A549 (cell line): ENCODE measurements at regions not wholly inside any gene's neighbourhood (a gene's known extent, or its start where the extent isn't known, plus 50 kb on each side); places are given as distances from the start of the nearest gene placed in this dataset.

Experiments used
- ATAC-seq, 2 experiments: fragments of 200-7000 bp in 1 of 2; fragments of >200 bp in 1 of 2; cut with Nextera tagmentation in 1 of 2; cut with Tn5 transposase in 1 of 2; 3 replicates each; pipeline versions ENCODE4 v1.8.0 to v1.9.1; 2018 to 2020; ENCODE audit warnings: mild to moderate bottlenecking in 1 of 2, moderate library complexity in 1 of 2
- CTCF ChIA-PET: fragments of 300-600 bp; sonication (Branson Sonifier 250); formaldehyde crosslinking; extraction: SDS; loops from one replicate; lab custom pipeline; 2021; ENCODE audit warnings: antibody characterized with exemption, inconsistent platforms; lab: Yijun Ruan, JAX
- POLR2A ChIA-PET: fragments of 350-600 bp; formaldehyde crosslinking; extraction: SDS; loops from one replicate; lab custom pipeline; 2021; ENCODE audit warnings: antibody characterized with exemption, inconsistent platforms; lab: Yijun Ruan, JAX
- DNase-seq, 2 experiments: peaks; one replicate each; pipeline versions ENCODE4 v3.0.0 to v3.0.0-alpha.2; 2011 to 2016; ENCODE audit warnings: low read depth in 1 of 2, low spot score in 1 of 2
- FAIRE-seq: peaks from 2 replicates; lab custom pipeline; 2011; peaks lifted over from hg19 to GRCh38; lab: Jason Lieb, UNC
- H3K27ac ChIP-seq, 2 experiments: fragments of >200 bp; sonication (Bioruptor Twin); formaldehyde crosslinking; 3 replicates each; pipeline ENCODE4 v1.5.1; 2016 to 2017
- H3K4me1 ChIP-seq: fragments of >200 bp; sonication (Bioruptor Twin); formaldehyde crosslinking; 3 replicates; pipeline ENCODE4 v1.6.1; 2016
- H3K4me2 ChIP-seq: fragments of >200 bp; sonication (Bioruptor Twin); formaldehyde crosslinking; 3 replicates; pipeline ENCODE4 v1.6.1; 2016
- H3K4me3 ChIP-seq: fragments of >200 bp; sonication (Bioruptor Twin); formaldehyde crosslinking; 3 replicates; pipeline ENCODE4 v1.5.1; 2016
- H3K9me3 ChIP-seq: fragments of >200 bp; sonication (Bioruptor Twin); formaldehyde crosslinking; 3 replicates; pipeline ENCODE4 v1.6.1; 2016
- CHD2 ChIP-seq: fragments of 150-350 bp; IDR thresholded peaks from 2 replicates; pipeline ENCODE4 v1.6.1; 2014; ENCODE audit warnings: low read length; ENCODE audit not compliant: partially characterized antibody
- CHD4 ChIP-seq: fragments of 200-600 bp; sonication (generic); IDR thresholded peaks from 2 replicates; pipeline ENCODE4 v1.6.1; 2016; ENCODE audit warnings: antibody characterized with exemption, mild to moderate bottlenecking, borderline replicate concordance
- EHMT2 ChIP-seq: fragments of 200-600 bp; sonication (generic); IDR thresholded peaks from 2 replicates; pipeline ENCODE4 v1.6.1; 2016; ENCODE audit warnings: antibody characterized with exemption, low read depth, mild to moderate bottlenecking, moderate library complexity
- EP300 ChIP-seq, 2 experiments: fragments of >200 bp; sonication (Bioruptor Twin); formaldehyde crosslinking; IDR thresholded peaks; 2 replicates in 1 of 2; 3 replicates in 1 of 2; pipeline ENCODE4 v1.6.1; 2016 to 2017
- ESRRA ChIP-seq: fragments of 150-350 bp; IDR thresholded peaks from 2 replicates; pipeline ENCODE4 v1.6.1; 2014; ENCODE audit warnings: mild to moderate bottlenecking, low read length, borderline replicate concordance
- FOSB ChIP-seq: fragments of 250-450 bp; sonication (Bioruptor Pico); IDR thresholded peaks from 2 replicates; pipeline ENCODE4 v1.5.0; 2020; ENCODE audit warnings: mild to moderate bottlenecking, moderate library complexity
- HEYL ChIP-seq: fragments of 250-450 bp; sonication (Bioruptor Pico); IDR thresholded peaks from 2 replicates; pipeline ENCODE4 v1.8.0; 2021; ENCODE audit warnings: mild to moderate bottlenecking, moderate library complexity
- JUNB ChIP-seq: fragments of >200 bp; sonication (Bioruptor Twin); formaldehyde crosslinking; IDR thresholded peaks from 2 replicates; pipeline ENCODE4 v1.6.1; 2016
- KDM1A ChIP-seq: fragments of 200-600 bp; sonication (generic); IDR thresholded peaks from 2 replicates; pipeline ENCODE4 v1.6.1; 2016; ENCODE audit warnings: low read depth, mild to moderate bottlenecking
- MAFK ChIP-seq: fragments of 450-650 bp; IDR thresholded peaks from 2 replicates; pipeline ENCODE4 v1.6.1; 2014; ENCODE audit not compliant: partially characterized antibody
- PHF8 ChIP-seq: fragments of 200-600 bp; sonication (generic); IDR thresholded peaks from 2 replicates; pipeline ENCODE4 v1.6.1; 2016; ENCODE audit warnings: low read depth, mild to moderate bottlenecking, antibody characterized with exemption, moderate library complexity, borderline replicate concordance
- RAD21 ChIP-seq, 2 experiments: fragments of >200 bp in 1 of 2; sonication (Bioruptor Twin) in 1 of 2; formaldehyde crosslinking in 1 of 2; IDR thresholded peaks in 1 of 2; conservative IDR thresholded peaks in 1 of 2; 2 replicates in 1 of 2; 3 replicates in 1 of 2; pipeline ENCODE4 v1.6.1; 2012 to 2018; ENCODE audit warnings: inconsistent platforms in 1 of 2
- RARB ChIP-seq: fragments of 250-450 bp; sonication (Bioruptor Pico); IDR thresholded peaks from 2 replicates; pipeline ENCODE4 v1.8.0; 2021; ENCODE audit warnings: mild to moderate bottlenecking, moderate library complexity
- RCOR1 ChIP-seq: fragments of 150-350 bp; IDR thresholded peaks from 2 replicates; pipeline ENCODE4 v1.6.1; 2014; ENCODE audit warnings: antibody characterized with exemption, low read length, low read depth
- RFX5 ChIP-seq: fragments of 450-650 bp; IDR thresholded peaks from 2 replicates; pipeline ENCODE4 v1.7.1; 2014; ENCODE audit warnings: antibody characterized with exemption, mild to moderate bottlenecking, moderate library complexity
- RNF2 ChIP-seq: fragments of 200-600 bp; sonication (generic); IDR thresholded peaks from 2 replicates; pipeline ENCODE4 v1.6.1; 2016; ENCODE audit warnings: low read depth, mild to moderate bottlenecking, antibody characterized with exemption, moderate library complexity, borderline replicate concordance
- SMC3 ChIP-seq: fragments of >200 bp; sonication (Bioruptor Twin); formaldehyde crosslinking; IDR thresholded peaks from 3 replicates; pipeline ENCODE4 v1.6.1; 2018; ENCODE audit warnings: inconsistent platforms
- ZFP36 ChIP-seq: fragments of 450-650 bp; IDR thresholded peaks from 2 replicates; pipeline ENCODE4 v1.6.1; 2014; ENCODE audit warnings: borderline replicate concordance; ENCODE audit not compliant: partially characterized antibody
- ZNF302 ChIP-seq: fragments of 250-450 bp; sonication (Bioruptor Pico); IDR thresholded peaks from 2 replicates; pipeline ENCODE4 v1.9.0; 2021; ENCODE audit warnings: inconsistent platforms, mild to moderate bottlenecking, moderate library complexity
- ZSCAN20 ChIP-seq: fragments of 250-450 bp; sonication (Bioruptor Pico); IDR thresholded peaks from 2 replicates; pipeline ENCODE4 v1.8.0; 2022; ENCODE audit warnings: mild to moderate bottlenecking, moderate library complexity
- WGBS: methylation state at CpG from one replicate; pipeline ENCODE4 v1.1.6; 2017; ENCODE audit errors: missing lambda C conversion rate; 5-methylcytosine and 5-hydroxymethylcytosine counted together
- TF ChIP-seq, protein P1 (sequence below): IDR thresholded peaks from 2 replicates; pipeline ENCODE4 v1.6.1; 2012
- TF ChIP-seq, protein P2 (sequence below): fragments of 250-450 bp; sonication (Bioruptor Pico); IDR thresholded peaks from 2 replicates; pipeline ENCODE4 v1.5.0; 2020; ENCODE audit warnings: low read depth, mild to moderate bottlenecking, moderate library complexity
- TF ChIP-seq, protein P3 (sequence below): IDR thresholded peaks from 2 replicates; pipeline ENCODE4 v1.6.1; 2012
- TF ChIP-seq, protein P4 (sequence below): fragments of >200 bp; sonication (Bioruptor Twin); formaldehyde crosslinking; IDR thresholded peaks from 3 replicates; pipeline ENCODE4 v1.5.1; 2016
- TF ChIP-seq, protein P5 (sequence below): fragments of 200-600 bp; sonication (generic); IDR thresholded peaks from 2 replicates; pipeline ENCODE4 v1.6.1; 2016; ENCODE audit warnings: antibody characterized with exemption, mild to moderate bottlenecking, moderate library complexity

DNA sequence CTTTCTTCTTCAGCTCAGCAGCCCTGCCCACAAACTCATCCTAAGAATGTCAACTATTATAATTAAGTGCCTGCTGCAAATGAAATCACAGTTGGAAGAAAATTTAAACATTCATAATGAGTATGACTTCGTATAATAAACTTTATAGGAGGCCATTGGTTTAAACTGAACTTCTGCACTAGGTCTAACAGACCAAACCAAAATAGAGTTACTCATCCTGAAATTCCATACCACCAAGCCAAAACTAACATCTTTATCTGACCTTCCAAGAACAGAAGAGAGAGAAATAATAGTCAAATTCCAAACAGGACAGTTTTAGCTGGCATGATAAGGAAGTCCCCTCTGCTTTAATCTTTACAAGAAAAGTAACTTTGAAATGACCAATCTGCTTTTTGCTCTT is 472.4 kb upstream of the PRMT6 start:
- no peak overlapping the region for H3K4me2 ChIP-seq
- POLR2A ChIA-PET = no interaction called here

DNA sequence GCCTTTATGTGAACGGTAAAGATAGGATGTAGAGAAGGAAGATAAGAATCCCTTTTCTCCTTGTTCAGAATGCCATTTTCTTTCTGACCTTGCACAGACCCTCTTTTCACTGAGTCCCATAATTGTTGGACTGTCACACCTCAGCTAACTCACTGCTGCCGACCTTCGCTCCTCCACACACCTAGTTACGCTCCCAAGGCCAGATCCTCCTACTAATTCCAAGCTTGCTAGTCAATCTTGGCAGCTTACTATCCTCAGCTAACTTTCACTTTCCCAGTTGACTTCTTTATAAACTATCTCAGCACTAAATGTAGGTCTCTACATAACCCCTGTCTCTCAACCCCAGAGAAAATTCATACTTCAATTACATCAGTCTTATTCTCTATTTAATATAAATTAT is 471.8 kb upstream of the PRMT6 start:
- no peak for TF ChIP-seq ZNF302
- TF ChIP-seq CHD2 = no peak
- TF ChIP-seq SMC3 = no peak
- no peak for TF ChIP-seq CHD4
- TF ChIP-seq ESRRA = no peak
- WGBS = under 1% methylated on average over 4 of the region's 4 CpGs
- ChIA-PET POLR2A (no interaction called here), CTCF (no interaction called here)
- Histone ChIP-seq H3K27ac (no peak overlapping the region), H3K4me2 (no peak overlapping the region), H3K4me3 (no peak overlapping the region), H3K9me3 (no peaks in the 10 kb centered on the region), H3K4me1 (no peaks in the 10 kb centered on the region)
- FAIRE-seq = no peak
- DNase-seq = no peak
- no peak for ATAC-seq

More for the DNA sequence above, 472.4 kb upstream of the PRMT6 start:
- no peaks in the 10 kb centered on the region for H3K9me3 ChIP-seq
- CTCF ChIA-PET = no interaction called here
- WGBS = 17% methylated on average over 1 of the region's 1 CpG
- FAIRE-seq (no peak), DNase-seq (no peak), ATAC-seq (no peak)
- no peak for TF ChIP-seq RFX5
- TF ChIP-seq, protein P1, sequence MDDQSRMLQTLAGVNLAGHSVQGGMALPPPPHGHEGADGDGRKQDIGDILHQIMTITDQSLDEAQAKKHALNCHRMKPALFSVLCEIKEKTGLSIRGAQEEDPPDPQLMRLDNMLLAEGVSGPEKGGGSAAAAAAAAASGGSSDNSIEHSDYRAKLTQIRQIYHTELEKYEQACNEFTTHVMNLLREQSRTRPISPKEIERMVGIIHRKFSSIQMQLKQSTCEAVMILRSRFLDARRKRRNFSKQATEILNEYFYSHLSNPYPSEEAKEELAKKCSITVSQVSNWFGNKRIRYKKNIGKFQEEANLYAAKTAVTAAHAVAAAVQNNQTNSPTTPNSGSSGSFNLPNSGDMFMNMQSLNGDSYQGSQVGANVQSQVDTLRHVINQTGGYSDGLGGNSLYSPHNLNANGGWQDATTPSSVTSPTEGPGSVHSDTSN = no peak
- TF ChIP-seq RARB (CRISPR knock-in tag) = no peak
- TF ChIP-seq, protein P2, sequence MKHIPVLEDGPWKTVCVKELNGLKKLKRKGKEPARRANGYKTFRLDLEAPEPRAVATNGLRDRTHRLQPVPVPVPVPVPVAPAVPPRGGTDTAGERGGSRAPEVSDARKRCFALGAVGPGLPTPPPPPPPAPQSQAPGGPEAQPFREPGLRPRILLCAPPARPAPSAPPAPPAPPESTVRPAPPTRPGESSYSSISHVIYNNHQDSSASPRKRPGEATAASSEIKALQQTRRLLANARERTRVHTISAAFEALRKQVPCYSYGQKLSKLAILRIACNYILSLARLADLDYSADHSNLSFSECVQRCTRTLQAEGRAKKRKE = no peak
- no peak for TF ChIP-seq ZFP36
- TF ChIP-seq RNF2 = no peak
- TF ChIP-seq, protein P3, sequence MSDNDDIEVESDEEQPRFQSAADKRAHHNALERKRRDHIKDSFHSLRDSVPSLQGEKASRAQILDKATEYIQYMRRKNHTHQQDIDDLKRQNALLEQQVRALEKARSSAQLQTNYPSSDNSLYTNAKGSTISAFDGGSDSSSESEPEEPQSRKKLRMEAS = no peak
- no peak overlapping the region for H3K27ac ChIP-seq
- H3K4me3 ChIP-seq = no peak overlapping the region
- H3K4me1 ChIP-seq = no peaks in the 10 kb centered on the region

DNA sequence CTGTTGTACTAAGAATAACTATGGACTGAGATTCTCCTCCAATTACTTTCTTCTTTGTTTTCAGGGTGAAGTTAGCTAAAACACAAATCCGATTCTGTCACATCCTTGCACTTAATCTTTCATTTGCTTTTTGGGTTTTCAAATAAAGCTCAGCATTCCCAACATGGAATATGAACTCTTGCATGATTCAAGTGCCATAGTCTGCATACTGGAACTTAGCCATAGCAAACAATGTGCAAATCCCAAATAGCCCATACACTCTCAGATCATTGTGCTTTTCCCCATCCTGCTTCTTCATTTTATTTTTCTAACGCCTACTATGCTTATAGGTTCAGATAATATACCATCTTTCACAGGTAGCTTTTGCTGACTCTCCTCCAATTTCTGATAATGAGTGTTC is 455.8 kb upstream of the PRMT6 start:
- DNase-seq (no peak), FAIRE-seq (no peak), ATAC-seq (no peak)
- ChIA-PET POLR2A (no interaction called here), CTCF (interaction anchor here (0.7 kb wide), 1 partner anchor 136 kb away, joined by 3 read pairs; no protein-coding TSS in a partner anchor)
- Histone ChIP-seq H3K27ac (no peak overlapping the region), H3K4me3 (no peak overlapping the region)
- 0% methylated on average over 2 of the region's 2 CpGs for WGBS
- TF ChIP-seq, protein P4, sequence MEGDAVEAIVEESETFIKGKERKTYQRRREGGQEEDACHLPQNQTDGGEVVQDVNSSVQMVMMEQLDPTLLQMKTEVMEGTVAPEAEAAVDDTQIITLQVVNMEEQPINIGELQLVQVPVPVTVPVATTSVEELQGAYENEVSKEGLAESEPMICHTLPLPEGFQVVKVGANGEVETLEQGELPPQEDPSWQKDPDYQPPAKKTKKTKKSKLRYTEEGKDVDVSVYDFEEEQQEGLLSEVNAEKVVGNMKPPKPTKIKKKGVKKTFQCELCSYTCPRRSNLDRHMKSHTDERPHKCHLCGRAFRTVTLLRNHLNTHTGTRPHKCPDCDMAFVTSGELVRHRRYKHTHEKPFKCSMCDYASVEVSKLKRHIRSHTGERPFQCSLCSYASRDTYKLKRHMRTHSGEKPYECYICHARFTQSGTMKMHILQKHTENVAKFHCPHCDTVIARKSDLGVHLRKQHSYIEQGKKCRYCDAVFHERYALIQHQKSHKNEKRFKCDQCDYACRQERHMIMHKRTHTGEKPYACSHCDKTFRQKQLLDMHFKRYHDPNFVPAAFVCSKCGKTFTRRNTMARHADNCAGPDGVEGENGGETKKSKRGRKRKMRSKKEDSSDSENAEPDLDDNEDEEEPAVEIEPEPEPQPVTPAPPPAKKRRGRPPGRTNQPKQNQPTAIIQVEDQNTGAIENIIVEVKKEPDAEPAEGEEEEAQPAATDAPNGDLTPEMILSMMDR = no peak
- TF ChIP-seq, protein P5, sequence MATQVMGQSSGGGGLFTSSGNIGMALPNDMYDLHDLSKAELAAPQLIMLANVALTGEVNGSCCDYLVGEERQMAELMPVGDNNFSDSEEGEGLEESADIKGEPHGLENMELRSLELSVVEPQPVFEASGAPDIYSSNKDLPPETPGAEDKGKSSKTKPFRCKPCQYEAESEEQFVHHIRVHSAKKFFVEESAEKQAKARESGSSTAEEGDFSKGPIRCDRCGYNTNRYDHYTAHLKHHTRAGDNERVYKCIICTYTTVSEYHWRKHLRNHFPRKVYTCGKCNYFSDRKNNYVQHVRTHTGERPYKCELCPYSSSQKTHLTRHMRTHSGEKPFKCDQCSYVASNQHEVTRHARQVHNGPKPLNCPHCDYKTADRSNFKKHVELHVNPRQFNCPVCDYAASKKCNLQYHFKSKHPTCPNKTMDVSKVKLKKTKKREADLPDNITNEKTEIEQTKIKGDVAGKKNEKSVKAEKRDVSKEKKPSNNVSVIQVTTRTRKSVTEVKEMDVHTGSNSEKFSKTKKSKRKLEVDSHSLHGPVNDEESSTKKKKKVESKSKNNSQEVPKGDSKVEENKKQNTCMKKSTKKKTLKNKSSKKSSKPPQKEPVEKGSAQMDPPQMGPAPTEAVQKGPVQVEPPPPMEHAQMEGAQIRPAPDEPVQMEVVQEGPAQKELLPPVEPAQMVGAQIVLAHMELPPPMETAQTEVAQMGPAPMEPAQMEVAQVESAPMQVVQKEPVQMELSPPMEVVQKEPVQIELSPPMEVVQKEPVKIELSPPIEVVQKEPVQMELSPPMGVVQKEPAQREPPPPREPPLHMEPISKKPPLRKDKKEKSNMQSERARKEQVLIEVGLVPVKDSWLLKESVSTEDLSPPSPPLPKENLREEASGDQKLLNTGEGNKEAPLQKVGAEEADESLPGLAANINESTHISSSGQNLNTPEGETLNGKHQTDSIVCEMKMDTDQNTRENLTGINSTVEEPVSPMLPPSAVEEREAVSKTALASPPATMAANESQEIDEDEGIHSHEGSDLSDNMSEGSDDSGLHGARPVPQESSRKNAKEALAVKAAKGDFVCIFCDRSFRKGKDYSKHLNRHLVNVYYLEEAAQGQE = no peak
- no peak for TF ChIP-seq EHMT2
- TF ChIP-seq CHD2 = no peak
- TF ChIP-seq, protein P2 = no peak
- TF ChIP-seq JUNB = no peak
- no peak for TF ChIP-seq PHF8
- no peak for TF ChIP-seq RAD21 (conservative IDR thresholded peaks at IDR 0.05 in 1 of 2, IDR thresholded peaks at IDR 0.05 in 1 of 2)
- no peak for TF ChIP-seq ZNF302
- no peak for TF ChIP-seq ZSCAN20
- TF ChIP-seq HEYL (CRISPR knock-in tag) = no peak
- no peak for TF ChIP-seq KDM1A
- no peak for TF ChIP-seq MAFK
- no peak for TF ChIP-seq EP300 (IDR thresholded peaks at IDR 0.05)
- TF ChIP-seq RCOR1 = no peak
- TF ChIP-seq FOSB (CRISPR knock-in tag) = no peak
- TF ChIP-seq, all 56 proteins: peak for 0
- Histone ChIP-seq H3K4me1 (no peaks in the 10 kb centered on the region), H3K9me3 (no peaks in the 10 kb centered on the region), H3K4me2 (no peak overlapping the region)
